Motor neuron (in vitro differentiated cells): ENCODE measurements at regions not wholly inside any gene's neighbourhood (a gene's known extent, or its start where the extent isn't known, plus 50 kb on each side); places are given as distances from the start of the nearest gene placed in this dataset.

ENCODE experiments used
- ATAC-seq, 8 experiments: fragments of 200-7000 bp; cut with Tn5 transposase; replicated peaks in 6 of 8; 2 replicates each; pipeline ENCODE4 v1.8.0; 2021; ENCODE audit warnings: mild to moderate bottlenecking in 8 of 8, moderate library complexity in 8 of 8
- H3K27ac ChIP-seq, 2 donors: fragments of 250-450 bp; sonication (Bioruptor Pico); 2 replicates each; pipeline ENCODE4 v1.9.0; 2021; ENCODE audit warnings: antibody characterized with exemption in 2 of 2, mild to moderate bottlenecking in 2 of 2, moderate library complexity in 1 of 2
- H3K4me1 ChIP-seq, 2 donors: fragments of 250-450 bp; sonication (Bioruptor Pico); replicated peaks in 1 of 2; 2 replicates each; pipeline ENCODE4 v1.6.1; 2021; ENCODE audit warnings: antibody characterized with exemption in 2 of 2, mild to moderate bottlenecking in 2 of 2, moderate library complexity in 1 of 2
- H3K4me3 ChIP-seq, 5 donors: fragments of 250-450 bp; sonication (Bioruptor Pico); 2 replicates each; pipeline ENCODE4 v1.9.0; 2021; ENCODE audit warnings: antibody characterized with exemption in 5 of 5, mild to moderate bottlenecking in 5 of 5, moderate library complexity in 4 of 5
- WGBS, 10 experiments: fragments of 450-650 bp; shearing (Covaris generic); methylation state at CpG; one replicate each; pipeline ENCODE4 v1.0.0; 2022; 5-methylcytosine and 5-hydroxymethylcytosine counted together
- in situ Hi-C, 9 experiments: fragments of 400-800 bp; cut with MboI; loops; one replicate each; pipeline ENCODE4 v1.15.0; 2021; ENCODE audit warnings: low sequenced_read_pairs in 9 of 9, low pct_unique_long_range_greater_than_20kb in 2 of 9; ENCODE audit not compliant: unreplicated experiment in 9 of 9

GRCh38 chr2:176677746-176678265 lies 408.6 kb downstream of the MTX2 start:
- no peak overlapping the region for H3K4me3 ChIP-seq
- no peak overlapping the region for H3K27ac ChIP-seq
- in situ Hi-C loops, result no loop called here
- H3K4me1 ChIP-seq, result peaks cover 25 to 50% of the 10 kb centered on the region in 2 donors
- 50 to 96% (median 83%) methylated on average over 2 of the region's 2 CpGs; no CpG with 5 or more reads in 1 of the 10 experiments for WGBS, 10 experiments
- ATAC-seq, result no peak

DNA sequence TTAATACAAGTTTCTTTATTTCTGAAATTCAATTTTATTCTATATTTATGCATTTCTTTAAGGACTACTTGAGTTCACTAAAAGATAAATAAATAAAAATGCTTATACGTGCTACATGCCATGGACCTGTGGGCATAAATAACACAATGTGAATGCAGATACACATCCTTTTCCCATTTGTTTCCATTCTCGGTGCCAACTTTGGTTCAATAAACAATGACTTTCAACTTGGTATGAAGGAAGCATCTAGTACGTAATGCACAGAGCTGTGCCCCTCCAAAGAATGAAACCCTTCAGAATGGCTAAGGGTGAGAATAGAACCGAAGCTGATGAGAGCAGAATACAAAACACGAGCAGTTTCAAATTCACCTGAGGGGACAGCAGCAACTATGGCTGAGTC lies 409.3 kb downstream of the MTX2 start:
- no peak overlapping the region for H3K4me3 ChIP-seq
- H3K27ac ChIP-seq, result no peak overlapping the region
- in situ Hi-C loops, result no loop called here
- H3K4me1 ChIP-seq, result peaks cover 25 to 52% of the 10 kb centered on the region in 2 donors
- no peak for ATAC-seq
- WGBS, 10 experiments, result 57 to 95% (median 83%) methylated on average over 1 to 5 of the region's 5 CpGs; no CpG with 5 or more reads in 2 of the 10 experiments

DNA sequence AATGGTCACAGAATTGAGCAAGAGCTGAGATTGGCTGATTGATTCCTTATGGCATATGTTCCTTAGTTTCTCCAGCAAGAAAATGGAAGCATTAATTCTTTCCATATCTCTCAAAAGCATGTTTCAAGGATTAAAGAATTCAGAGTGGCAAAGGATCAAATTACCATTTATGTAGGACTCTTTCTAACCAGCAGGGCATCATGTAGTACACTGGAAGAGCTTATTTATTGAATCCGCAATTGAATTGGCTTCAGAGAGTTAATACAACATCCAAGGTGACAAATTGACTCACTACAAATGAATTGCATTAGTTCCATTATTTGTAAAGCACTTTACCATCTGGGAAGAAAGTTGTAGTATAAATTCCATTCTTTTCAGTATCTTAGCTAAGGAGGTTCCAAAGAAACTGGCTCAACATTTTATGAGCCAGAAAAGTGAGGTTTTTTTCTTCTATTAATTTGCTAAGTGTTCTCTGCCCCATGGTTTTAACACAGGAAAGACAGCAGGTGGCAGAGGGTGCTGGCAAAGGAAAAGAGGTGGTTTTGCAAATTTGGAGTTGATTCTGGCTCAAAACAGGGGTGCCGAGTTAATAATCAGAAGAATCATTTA lies 409.9 kb downstream of the MTX2 start:
- Histone ChIP-seq H3K4me3 (no peak overlapping the region), H3K4me1 (peaks cover 25 to 52% of the 10 kb centered on the region in 2 donors), H3K27ac (no peak overlapping the region)
- 20 to 93% (median 58%) methylated on average over 1 to 2 of the region's 2 CpGs; no CpG with 5 or more reads in 1 of the 10 experiments for WGBS, 10 experiments
- in situ Hi-C loops, result no loop called here
- peak in 1 of 8 experiments; percentile 56 for ATAC-seq

- Histone ChIP-seq H3K27ac (no peak overlapping the region), H3K4me3 (no peak overlapping the region), H3K4me1 (peaks cover 25 to 46% of the 10 kb centered on the region in 2 donors)
- 0 to 82% (median 64%) methylated on average over 1 of the region's 1 CpG; no CpG with 5 or more reads in 3 of the 10 experiments for WGBS, 10 experiments
- ATAC-seq, result peak in 7 of 8 experiments; percentile 66 to 80 (median 70)
- in situ Hi-C loops, result no loop called here
Measured at GRCh38 chr2:176680916-176681516, 411.8 kb downstream of the MTX2 start.

GRCh38 chr2:176681584-176682115 lies 412.4 kb downstream of the MTX2 start:
- 60 to 100% (median 86%) methylated on average over 1 of the region's 1 CpG; no CpG with 5 or more reads in 3 of the 10 experiments for WGBS, 10 experiments
- H3K27ac ChIP-seq, result no peak overlapping the region
- no peak overlapping the region for H3K4me3 ChIP-seq
- peak in 2 of 8 experiments; percentile 26 to 29 for ATAC-seq
- peaks cover 29 to 51% of the 10 kb centered on the region in 2 donors for H3K4me1 ChIP-seq
- in situ Hi-C loops, result no loop called here

DNA sequence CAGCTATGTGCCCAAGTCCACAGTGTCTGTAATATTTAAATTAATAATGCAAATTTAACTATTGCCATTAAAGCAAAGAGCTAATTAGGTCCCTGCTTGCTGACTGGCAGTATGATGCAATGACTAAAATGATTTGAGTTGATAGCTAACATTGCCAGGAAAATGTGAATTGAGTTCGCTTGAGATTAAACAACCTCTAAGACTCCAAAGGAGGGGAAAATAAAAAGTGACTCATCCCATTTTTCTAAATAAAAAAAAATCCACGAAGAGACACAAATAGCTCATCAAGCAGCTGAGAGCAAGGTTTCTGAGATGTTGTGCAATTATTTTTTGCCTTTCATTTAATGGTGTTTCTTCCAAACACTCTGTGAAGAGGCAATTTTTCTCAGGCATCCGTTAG lies 413.0 kb downstream of the MTX2 start:
- H3K4me1 ChIP-seq, result peaks cover 29 to 55% of the 10 kb centered on the region in 2 donors
- in situ Hi-C loops, result no loop called here
- 10 to 53% (median 30%) methylated on average over 2 to 3 of the region's 3 CpGs; no CpG with 5 or more reads in 1 of the 10 experiments for WGBS, 10 experiments
- ATAC-seq, result peak in 7 of 8 experiments; percentile 49 to 71 (median 63)
- no peak overlapping the region for H3K4me3 ChIP-seq
- no peak overlapping the region for H3K27ac ChIP-seq

GRCh38 chr2:176683618-176684111 lies 414.4 kb downstream of the MTX2 start:
- no peak overlapping the region for H3K4me3 ChIP-seq
- no peak for ATAC-seq
- H3K4me1 ChIP-seq, result peaks cover 29 to 56% of the 10 kb centered on the region in 2 donors
- H3K27ac ChIP-seq, result no peak overlapping the region
- 14 to 100% (median 80%) methylated on average over 1 of the region's 1 CpG; no CpG with 5 or more reads in 5 of the 10 experiments for WGBS, 10 experiments
- in situ Hi-C loops, result no loop called here

GRCh38 chr2:176685908-176686307 lies 416.7 kb downstream of the MTX2 start:
- 67 to 100% (median 100%) methylated on average over 1 to 3 of the region's 3 CpGs; no CpG with 5 or more reads in 4 of the 10 experiments for WGBS, 10 experiments
- H3K27ac ChIP-seq, result no peak overlapping the region
- in situ Hi-C loops, result no loop called here
- ATAC-seq, result peak in 2 of 8 experiments; percentile 30 to 55
- peaks cover 20 to 47% of the 10 kb centered on the region in 2 donors for H3K4me1 ChIP-seq
- no peak overlapping the region for H3K4me3 ChIP-seq

DNA sequence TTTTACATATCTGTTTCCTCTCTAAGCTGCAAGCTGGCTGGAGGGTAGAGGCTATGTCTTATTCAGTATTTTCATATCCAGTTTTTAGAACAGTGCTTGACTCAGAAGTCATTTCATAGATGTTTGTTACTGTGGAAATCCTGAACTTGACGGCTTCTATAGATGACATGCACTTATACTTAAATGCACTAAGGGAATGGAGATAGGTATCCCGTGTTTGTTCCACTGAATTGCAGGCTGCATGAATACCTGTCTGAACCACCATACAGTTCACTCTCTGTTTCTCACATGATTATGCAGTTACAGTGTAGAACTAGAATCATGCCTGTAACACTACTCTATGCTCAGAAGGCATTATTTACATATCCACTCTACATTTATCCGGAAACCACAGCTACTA lies 417.1 kb downstream of the MTX2 start:
- WGBS, 10 experiments, result 29 to 100% (median 82%) methylated on average over 1 to 3 of the region's 3 CpGs; no CpG with 5 or more reads in 2 of the 10 experiments
- Histone ChIP-seq H3K4me1 (peaks cover 16 to 43% of the 10 kb centered on the region in 2 donors), H3K27ac (no peak overlapping the region), H3K4me3 (no peak overlapping the region)
- in situ Hi-C loops, result no loop called here
- ATAC-seq, result peak in 3 of 8 experiments; percentile 5 to 21 (median 8)

- ATAC-seq, result peak in 5 of 8 experiments; percentile 62 to 86 (median 78)
- 80 to 100% (median 90%) methylated on average over 1 to 3 of the region's 4 CpGs; no CpG with 5 or more reads in 4 of the 10 experiments for WGBS, 10 experiments
Measured at GRCh38 chr2:176687342-176687741, 418.1 kb downstream of the MTX2 start.

GRCh38 chr2:176687944-176688343 lies 418.7 kb downstream of the MTX2 start:
- Histone ChIP-seq H3K4me3 (no peak overlapping the region), H3K4me1 (peaks cover 4 to 27% of the 10 kb centered on the region in 2 donors), H3K27ac (no peak overlapping the region)
- ATAC-seq, result peak in 3 of 8 experiments; percentile 8 to 40 (median 26)
- in situ Hi-C loops, result no loop called here
- WGBS, 10 experiments, result 83 to 100% (median 88%) methylated on average over 1 of the region's 1 CpG; no CpG with 5 or more reads in 6 of the 10 experiments

More at GRCh38 chr2:176687342-176687741, 418.1 kb downstream of the MTX2 start:
- peak overlapping the region in 1 of 2 donors; percentile 32 for H3K27ac ChIP-seq
- no peak overlapping the region for H3K4me3 ChIP-seq
- H3K4me1 ChIP-seq, result peaks cover 8 to 33% of the 10 kb centered on the region in 2 donors
- in situ Hi-C loops, result no loop called here

- in situ Hi-C loops, result no loop called here
- ATAC-seq, result no peak
- WGBS, 10 experiments, result 0 to 91% (median 60%) methylated on average over 1 of the region's 1 CpG; no CpG with 5 or more reads in 3 of the 10 experiments
- H3K4me3 ChIP-seq, result no peak overlapping the region
- H3K4me1 ChIP-seq, result peaks cover 4 to 26% of the 10 kb centered on the region in 2 donors
- H3K27ac ChIP-seq, result no peak overlapping the region
Measured at GRCh38 chr2:176689711-176690110, 420.5 kb downstream of the MTX2 start.

DNA sequence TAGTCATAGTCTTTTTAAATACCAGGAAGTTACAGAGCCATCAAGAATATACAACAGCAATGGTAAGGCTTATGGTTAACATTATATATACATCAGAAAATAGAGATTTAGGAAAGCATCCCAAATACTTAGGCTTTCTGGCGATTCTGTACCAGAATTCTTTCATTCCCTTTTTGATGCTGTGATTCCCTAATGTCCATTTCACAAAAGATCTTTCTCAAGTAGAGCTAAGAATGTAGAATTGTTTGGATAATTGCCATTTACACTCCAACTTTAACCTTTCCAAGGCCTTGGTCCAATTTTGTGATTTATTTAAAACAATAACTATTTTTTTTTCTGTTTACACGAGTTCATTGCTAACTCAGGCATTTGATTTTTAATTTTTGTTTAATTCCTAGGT lies 422.2 kb downstream of the MTX2 start:
- in situ Hi-C loops, result no loop called here
- 63 to 100% (median 80%) methylated on average over 1 to 2 of the region's 2 CpGs for WGBS, 10 experiments
- Histone ChIP-seq H3K27ac (no peak overlapping the region), H3K4me1 (peaks cover 2 to 20% of the 10 kb centered on the region in 2 donors), H3K4me3 (no peak overlapping the region)
- ATAC-seq, result no peak
